HEK293 (cell line): ENCODE measurements at regions not wholly inside any gene's neighbourhood (a gene's known extent, or its start where the extent isn't known, plus 50 kb on each side); places are given as distances from the start of the nearest gene placed in this dataset.

Experiments used
- BCL11A ChIP-seq: fragments of 450-650 bp; formaldehyde crosslinking; IDR thresholded peaks from 2 replicates; pipeline ENCODE4 v1.5.1; 2016; ENCODE audit warnings: low read depth, missing biosample characterization, missing genetic modification characterization
- GLIS1 ChIP-seq: fragments of 450-650 bp; formaldehyde crosslinking; IDR thresholded peaks from 2 replicates; pipeline ENCODE4 v1.5.1; 2016; ENCODE audit warnings: missing biosample characterization, missing genetic modification characterization
- PATZ1 ChIP-seq: fragments of 450-650 bp; formaldehyde crosslinking; IDR thresholded peaks from 2 replicates; pipeline ENCODE4 v1.5.1; 2016; ENCODE audit warnings: missing biosample characterization, missing genetic modification characterization
- REPIN1 ChIP-seq: fragments of 450-650 bp; formaldehyde crosslinking; IDR thresholded peaks from 2 replicates; pipeline ENCODE4 v1.5.1; 2017; ENCODE audit warnings: missing biosample characterization, missing genetic modification characterization, low read depth
- ZBTB10 ChIP-seq: fragments of 450-650 bp; formaldehyde crosslinking; IDR thresholded peaks from 2 replicates; pipeline ENCODE4 v1.5.1; 2016; ENCODE audit warnings: missing biosample characterization, missing genetic modification characterization
- ZBTB7A ChIP-seq: fragments of 450-650 bp; formaldehyde crosslinking; IDR thresholded peaks from 2 replicates; pipeline ENCODE4 v1.5.1; 2016; ENCODE audit warnings: low read depth, missing biosample characterization, missing genetic modification characterization
- ZNF433 ChIP-seq: fragments of 450-650 bp; formaldehyde crosslinking; IDR thresholded peaks from 2 replicates; pipeline ENCODE4 v1.5.1; 2016; ENCODE audit warnings: missing biosample characterization, missing genetic modification characterization, low read depth
- ZNF692 ChIP-seq: fragments of 450-650 bp; formaldehyde crosslinking; IDR thresholded peaks from 2 replicates; pipeline ENCODE4 v1.5.1; 2016; ENCODE audit warnings: missing biosample characterization, missing genetic modification characterization
- TF ChIP-seq, protein P1 (sequence below): fragments of 450-650 bp; formaldehyde crosslinking; IDR thresholded peaks from 2 replicates; pipeline ENCODE4 v1.5.1; 2016; ENCODE audit warnings: missing biosample characterization, missing genetic modification characterization
- TF ChIP-seq, protein P2 (sequence below): fragments of 450-650 bp; formaldehyde crosslinking; IDR thresholded peaks from 2 replicates; pipeline ENCODE4 v1.5.1; 2016; ENCODE audit warnings: missing biosample characterization, missing genetic modification characterization
- TF ChIP-seq, protein P3 (sequence below): fragments of 450-650 bp; formaldehyde crosslinking; conservative IDR thresholded peaks from 2 replicates; pipeline ENCODE4 v1.5.1; 2016; ENCODE audit warnings: low read depth, missing biosample characterization, missing genetic modification characterization
- TF ChIP-seq, protein P4 (sequence below): fragments of 450-650 bp; formaldehyde crosslinking; IDR thresholded peaks from 2 replicates; pipeline ENCODE4 v1.5.1; 2016; ENCODE audit warnings: missing biosample characterization, missing genetic modification characterization

DNA sequence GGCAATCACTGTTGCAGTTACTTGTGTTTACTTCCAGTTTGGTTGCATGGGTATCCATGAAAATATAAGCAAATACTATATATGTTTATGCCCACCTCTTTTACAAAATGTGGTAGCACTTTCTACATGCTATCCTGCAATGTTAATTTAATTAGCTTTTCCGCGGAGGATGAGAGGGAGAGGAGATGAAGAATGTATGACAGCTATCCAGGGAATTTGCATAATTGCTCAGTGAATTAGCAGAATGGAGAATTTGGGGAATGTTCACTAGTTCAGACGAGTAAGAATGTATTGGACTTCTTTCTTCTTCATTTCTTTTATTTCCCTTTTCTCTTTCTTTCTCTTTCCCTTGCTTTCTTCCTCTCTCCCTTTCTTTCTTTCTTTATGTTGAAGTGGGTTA is 140.7 kb upstream of the SLC28A3 start:
- TF ChIP-seq, protein P1, sequence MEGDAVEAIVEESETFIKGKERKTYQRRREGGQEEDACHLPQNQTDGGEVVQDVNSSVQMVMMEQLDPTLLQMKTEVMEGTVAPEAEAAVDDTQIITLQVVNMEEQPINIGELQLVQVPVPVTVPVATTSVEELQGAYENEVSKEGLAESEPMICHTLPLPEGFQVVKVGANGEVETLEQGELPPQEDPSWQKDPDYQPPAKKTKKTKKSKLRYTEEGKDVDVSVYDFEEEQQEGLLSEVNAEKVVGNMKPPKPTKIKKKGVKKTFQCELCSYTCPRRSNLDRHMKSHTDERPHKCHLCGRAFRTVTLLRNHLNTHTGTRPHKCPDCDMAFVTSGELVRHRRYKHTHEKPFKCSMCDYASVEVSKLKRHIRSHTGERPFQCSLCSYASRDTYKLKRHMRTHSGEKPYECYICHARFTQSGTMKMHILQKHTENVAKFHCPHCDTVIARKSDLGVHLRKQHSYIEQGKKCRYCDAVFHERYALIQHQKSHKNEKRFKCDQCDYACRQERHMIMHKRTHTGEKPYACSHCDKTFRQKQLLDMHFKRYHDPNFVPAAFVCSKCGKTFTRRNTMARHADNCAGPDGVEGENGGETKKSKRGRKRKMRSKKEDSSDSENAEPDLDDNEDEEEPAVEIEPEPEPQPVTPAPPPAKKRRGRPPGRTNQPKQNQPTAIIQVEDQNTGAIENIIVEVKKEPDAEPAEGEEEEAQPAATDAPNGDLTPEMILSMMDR (tag by site-specific recombination), result no peak
- TF ChIP-seq ZBTB10 (tag by site-specific recombination), result no peak
- TF ChIP-seq PATZ1 (tag by site-specific recombination), result no peak
- TF ChIP-seq ZNF433 (tag by site-specific recombination), result no peak
- no peak for TF ChIP-seq BCL11A
- no peak for TF ChIP-seq ZNF692 (tag by site-specific recombination)
- no peak for TF ChIP-seq ZBTB7A
- TF ChIP-seq, protein P2, sequence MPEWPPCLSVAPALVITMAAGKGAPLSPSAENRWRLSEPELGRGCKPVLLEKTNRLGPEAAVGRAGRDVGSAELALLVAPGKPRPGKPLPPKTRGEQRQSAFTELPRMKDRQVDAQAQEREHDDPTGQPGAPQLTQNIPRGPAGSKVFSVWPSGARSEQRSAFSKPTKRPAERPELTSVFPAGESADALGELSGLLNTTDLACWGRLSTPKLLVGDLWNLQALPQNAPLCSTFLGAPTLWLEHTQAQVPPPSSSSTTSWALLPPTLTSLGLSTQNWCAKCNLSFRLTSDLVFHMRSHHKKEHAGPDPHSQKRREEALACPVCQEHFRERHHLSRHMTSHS, result no peak
- TF ChIP-seq, protein P3, sequence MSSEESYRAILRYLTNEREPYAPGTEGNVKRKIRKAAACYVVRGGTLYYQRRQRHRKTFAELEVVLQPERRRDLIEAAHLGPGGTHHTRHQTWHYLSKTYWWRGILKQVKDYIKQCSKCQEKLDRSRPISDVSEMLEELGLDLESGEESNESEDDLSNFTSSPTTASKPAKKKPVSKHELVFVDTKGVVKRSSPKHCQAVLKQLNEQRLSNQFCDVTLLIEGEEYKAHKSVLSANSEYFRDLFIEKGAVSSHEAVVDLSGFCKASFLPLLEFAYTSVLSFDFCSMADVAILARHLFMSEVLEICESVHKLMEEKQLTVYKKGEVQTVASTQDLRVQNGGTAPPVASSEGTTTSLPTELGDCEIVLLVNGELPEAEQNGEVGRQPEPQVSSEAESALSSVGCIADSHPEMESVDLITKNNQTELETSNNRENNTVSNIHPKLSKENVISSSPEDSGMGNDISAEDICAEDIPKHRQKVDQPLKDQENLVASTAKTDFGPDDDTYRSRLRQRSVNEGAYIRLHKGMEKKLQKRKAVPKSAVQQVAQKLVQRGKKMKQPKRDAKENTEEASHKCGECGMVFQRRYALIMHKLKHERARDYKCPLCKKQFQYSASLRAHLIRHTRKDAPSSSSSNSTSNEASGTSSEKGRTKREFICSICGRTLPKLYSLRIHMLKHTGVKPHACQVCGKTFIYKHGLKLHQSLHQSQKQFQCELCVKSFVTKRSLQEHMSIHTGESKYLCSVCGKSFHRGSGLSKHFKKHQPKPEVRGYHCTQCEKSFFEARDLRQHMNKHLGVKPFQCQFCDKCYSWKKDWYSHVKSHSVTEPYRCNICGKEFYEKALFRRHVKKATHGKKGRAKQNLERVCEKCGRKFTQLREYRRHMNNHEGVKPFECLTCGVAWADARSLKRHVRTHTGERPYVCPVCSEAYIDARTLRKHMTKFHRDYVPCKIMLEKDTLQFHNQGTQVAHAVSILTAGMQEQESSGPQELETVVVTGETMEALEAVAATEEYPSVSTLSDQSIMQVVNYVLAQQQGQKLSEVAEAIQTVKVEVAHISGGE (tag by site-specific recombination), result no peak
- TF ChIP-seq, protein P4, sequence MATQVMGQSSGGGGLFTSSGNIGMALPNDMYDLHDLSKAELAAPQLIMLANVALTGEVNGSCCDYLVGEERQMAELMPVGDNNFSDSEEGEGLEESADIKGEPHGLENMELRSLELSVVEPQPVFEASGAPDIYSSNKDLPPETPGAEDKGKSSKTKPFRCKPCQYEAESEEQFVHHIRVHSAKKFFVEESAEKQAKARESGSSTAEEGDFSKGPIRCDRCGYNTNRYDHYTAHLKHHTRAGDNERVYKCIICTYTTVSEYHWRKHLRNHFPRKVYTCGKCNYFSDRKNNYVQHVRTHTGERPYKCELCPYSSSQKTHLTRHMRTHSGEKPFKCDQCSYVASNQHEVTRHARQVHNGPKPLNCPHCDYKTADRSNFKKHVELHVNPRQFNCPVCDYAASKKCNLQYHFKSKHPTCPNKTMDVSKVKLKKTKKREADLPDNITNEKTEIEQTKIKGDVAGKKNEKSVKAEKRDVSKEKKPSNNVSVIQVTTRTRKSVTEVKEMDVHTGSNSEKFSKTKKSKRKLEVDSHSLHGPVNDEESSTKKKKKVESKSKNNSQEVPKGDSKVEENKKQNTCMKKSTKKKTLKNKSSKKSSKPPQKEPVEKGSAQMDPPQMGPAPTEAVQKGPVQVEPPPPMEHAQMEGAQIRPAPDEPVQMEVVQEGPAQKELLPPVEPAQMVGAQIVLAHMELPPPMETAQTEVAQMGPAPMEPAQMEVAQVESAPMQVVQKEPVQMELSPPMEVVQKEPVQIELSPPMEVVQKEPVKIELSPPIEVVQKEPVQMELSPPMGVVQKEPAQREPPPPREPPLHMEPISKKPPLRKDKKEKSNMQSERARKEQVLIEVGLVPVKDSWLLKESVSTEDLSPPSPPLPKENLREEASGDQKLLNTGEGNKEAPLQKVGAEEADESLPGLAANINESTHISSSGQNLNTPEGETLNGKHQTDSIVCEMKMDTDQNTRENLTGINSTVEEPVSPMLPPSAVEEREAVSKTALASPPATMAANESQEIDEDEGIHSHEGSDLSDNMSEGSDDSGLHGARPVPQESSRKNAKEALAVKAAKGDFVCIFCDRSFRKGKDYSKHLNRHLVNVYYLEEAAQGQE (tag by site-specific recombination), result no peak
- no peak for TF ChIP-seq GLIS1 (tag by site-specific recombination)
- TF ChIP-seq REPIN1 (tag by site-specific recombination), result no peak
